Naive thymus-derived CD4-positive, alpha-beta T cell (primary cell): ENCODE measurements at regions not wholly inside any gene's neighbourhood (a gene's known extent, or its start where the extent isn't known, plus 50 kb on each side); places are given as distances from the start of the nearest gene placed in this dataset.
"Not testable (repeated sequence)": the region's sequence is repeated elsewhere in the genome, so short reads cannot be mapped to it uniquely, and the experiment has no call there.

ENCODE experiments used
- ATAC-seq: fragments of 150-1000 bp; cut with Tn5 transposase; 2 replicates; pipeline ENCODE4 v1.10.0; 2021; ENCODE audit warnings: mild to moderate bottlenecking, moderate library complexity
- CTCF ChIA-PET: fragments of 350-600 bp; sonication (Branson Sonifier 250); formaldehyde crosslinking; loops from one replicate; lab custom pipeline; 2021; ENCODE audit warnings: antibody characterized with exemption; lab: Charles Lee
- POLR2A ChIA-PET: fragments of 350-600 bp; sonication (Branson Sonifier 250); formaldehyde crosslinking; loops from one replicate; lab custom pipeline; 2021; ENCODE audit warnings: antibody characterized with exemption, inconsistent platforms; lab: Charles Lee
- DNase-seq, 9 donors: peaks; one replicate each; pipeline versions ENCODE4 v3.0.0 to v3.0.0-alpha.2; 2020 to 2022; ENCODE audit warnings: mixed read lengths in 1 of 9
- H3K27ac ChIP-seq: one replicate; pipeline ENCODE4 v1.7.0; 2013; ENCODE audit warnings: mild to moderate bottlenecking, low read depth, low read length, moderate library complexity
- H3K27me3 ChIP-seq, 2 donors: one replicate each; pipeline ENCODE4 v1.7.0; 2013; ENCODE audit warnings: low read length in 2 of 2, mild to moderate bottlenecking in 2 of 2, moderate library complexity in 2 of 2; ENCODE audit not compliant: control insufficient read depth in 2 of 2, insufficient read depth in 2 of 2
- H3K36me3 ChIP-seq, 3 experiments: 1 replicate in 2 of 3; 2 replicates in 1 of 3; pipeline ENCODE4 v1.7.0; 2013; ENCODE audit warnings: low read length in 3 of 3, mild to moderate bottlenecking in 3 of 3, moderate library complexity in 1 of 3; ENCODE audit not compliant: insufficient read depth in 3 of 3, control insufficient read depth in 2 of 3
- H3K4me1 ChIP-seq, 2 donors: one replicate each; pipeline ENCODE4 v1.7.0; 2013; ENCODE audit warnings: low read length in 2 of 2, mild to moderate bottlenecking in 2 of 2, moderate library complexity in 1 of 2; ENCODE audit not compliant: control insufficient read depth in 2 of 2, insufficient read depth in 2 of 2
- H3K4me3 ChIP-seq: 2 replicates; pipeline ENCODE4 v1.7.0; 2013; ENCODE audit warnings: mild to moderate bottlenecking, low read length
- H3K9me3 ChIP-seq, 3 experiments: 1 replicate in 2 of 3; 2 replicates in 1 of 3; pipeline ENCODE4 v1.7.0; 2013; ENCODE audit warnings: low read length in 3 of 3; ENCODE audit not compliant: control insufficient read depth in 2 of 3
- H3K27ac Mint-ChIP-seq, 9 donors: one replicate each; pipeline ENCODE4 v1.8.0; 2020 to 2022; ENCODE audit warnings: mixed read lengths in 9 of 9, mild to moderate bottlenecking in 8 of 9, moderate library complexity in 5 of 9, inconsistent platforms in 2 of 9
- H3K27me3 Mint-ChIP-seq, 5 donors: one replicate each; pipeline ENCODE4 v1.8.0; 2021 to 2022; ENCODE audit warnings: mixed read lengths in 5 of 5, mild to moderate bottlenecking in 1 of 5
- H3K36me3 Mint-ChIP-seq, 5 donors: one replicate each; pipeline ENCODE4 v1.8.0; 2020 to 2022; ENCODE audit warnings: mixed read lengths in 5 of 5, mild to moderate bottlenecking in 3 of 5, inconsistent platforms in 1 of 5
- H3K4me1 Mint-ChIP-seq, 7 donors: one replicate each; pipeline ENCODE4 v1.8.0; 2020 to 2022; ENCODE audit warnings: mixed read lengths in 7 of 7, mild to moderate bottlenecking in 3 of 7, inconsistent platforms in 1 of 7
- H3K4me3 Mint-ChIP-seq, 10 donors: one replicate each; pipeline ENCODE4 v1.8.0; 2020 to 2022; ENCODE audit warnings: mild to moderate bottlenecking in 10 of 10, mixed read lengths in 10 of 10, moderate library complexity in 6 of 10, inconsistent platforms in 2 of 10
- H3K9me3 Mint-ChIP-seq, 11 donors: one replicate each; pipeline ENCODE4 v1.8.0; 2020 to 2022; ENCODE audit warnings: mixed read lengths in 11 of 11, mild to moderate bottlenecking in 4 of 11, inconsistent platforms in 1 of 11, moderate library complexity in 1 of 11
- intact Hi-C, 2 donors: fragments of 100-400 bp; cut with micrococcal nuclease; formaldehyde crosslinking; loops; one replicate each; pipeline ENCODE4 v1.15.1; 2023

GRCh38 chr2:125227843-125228392, 1202.8 kb downstream of the CNTNAP5 start:
- ChIA-PET POLR2A (no interaction called here), CTCF (no interaction called here)
- Histone ChIP-seq H3K27me3 (no peaks in the 10 kb centered on the region), H3K4me1 (no peaks in the 10 kb centered on the region), H3K36me3 (no peaks in the 10 kb centered on the region), H3K4me3 (no peak overlapping the region), H3K9me3 (no peaks in the 10 kb centered on the region), H3K27ac (no peak overlapping the region)
- Mint-ChIP-seq H3K27me3 (no peaks in the 10 kb centered on the region), H3K9me3 (peaks cover 0 to 28% (median 7%) of the 10 kb centered on the region in 11 donors), H3K4me3 (no peak overlapping the region), H3K4me1 (no peaks in the 10 kb centered on the region), H3K36me3 (no peaks in the 10 kb centered on the region), H3K27ac (no peak overlapping the region)
- intact Hi-C loops, result no loop called here
- DNase-seq (no peak), ATAC-seq (no peak)

- H3K4me1 Mint-ChIP-seq, result no peaks in the 10 kb centered on the region
- no peak for ATAC-seq
- H3K27me3 ChIP-seq, result no peaks in the 10 kb centered on the region
These were observed 1215.8 kb downstream of the CNTNAP5 start for GRCh38 chr2:125240870-125241269.

GRCh38 chr2:125243074-125243473, 1218.0 kb downstream of the CNTNAP5 start:
- Histone ChIP-seq H3K4me3 (no peak overlapping the region), H3K27ac (no peak overlapping the region), H3K36me3 (no peaks in the 10 kb centered on the region), H3K27me3 (no peaks in the 10 kb centered on the region), H3K4me1 (no peaks in the 10 kb centered on the region), H3K9me3 (no peaks in the 10 kb centered on the region)
- no peaks in the 10 kb centered on the region for H3K27me3 Mint-ChIP-seq
- DNase-seq, result no peak
- H3K4me1 Mint-ChIP-seq, result no peaks in the 10 kb centered on the region
- H3K36me3 Mint-ChIP-seq, result no peaks in the 10 kb centered on the region
- no peak overlapping the region for H3K27ac Mint-ChIP-seq
- CTCF ChIA-PET, result no interaction called here
- no peak overlapping the region for H3K4me3 Mint-ChIP-seq
- peaks cover 0 to 18% (median 5%) of the 10 kb centered on the region in 11 donors for H3K9me3 Mint-ChIP-seq
- POLR2A ChIA-PET, result no interaction called here
- intact Hi-C loops, result no loop called here
- no peak for ATAC-seq

More at GRCh38 chr2:125240870-125241269, 1215.8 kb downstream of the CNTNAP5 start:
- H3K4me1 ChIP-seq, result no peaks in the 10 kb centered on the region
- H3K27ac Mint-ChIP-seq, result no peak overlapping the region
- ChIA-PET CTCF (no interaction called here), POLR2A (no interaction called here)
- no peaks in the 10 kb centered on the region for H3K36me3 Mint-ChIP-seq
- no peak for DNase-seq
- intact Hi-C loops, result no loop called here
- no peak overlapping the region for H3K27ac ChIP-seq
- H3K9me3 ChIP-seq, result no peaks in the 10 kb centered on the region
- H3K27me3 Mint-ChIP-seq, result no peaks in the 10 kb centered on the region
- H3K4me3 Mint-ChIP-seq, result no peak overlapping the region
- H3K9me3 Mint-ChIP-seq, result peaks cover 0 to 18% (median 5%) of the 10 kb centered on the region in 11 donors
- no peak overlapping the region for H3K4me3 ChIP-seq
- no peaks in the 10 kb centered on the region for H3K36me3 ChIP-seq

GRCh38 chr2:125254010-125254409, 1228.9 kb downstream of the CNTNAP5 start:
- H3K9me3 ChIP-seq, result no peaks in the 10 kb centered on the region
- H3K27ac ChIP-seq, result no peak overlapping the region
- H3K36me3 ChIP-seq, result no peaks in the 10 kb centered on the region
- CTCF ChIA-PET, result no interaction called here
- Mint-ChIP-seq H3K4me1 (no peaks in the 10 kb centered on the region), H3K27me3 (no peaks in the 10 kb centered on the region), H3K4me3 (no peak overlapping the region), H3K9me3 (peaks cover 0 to 5% (median 0%) of the 10 kb centered on the region in 11 donors), H3K27ac (no peak overlapping the region), H3K36me3 (no peaks in the 10 kb centered on the region)
- intact Hi-C loops, result no loop called here
- H3K4me3 ChIP-seq, result no peak overlapping the region
- ATAC-seq (no peak), DNase-seq (no peak)
- no peaks in the 10 kb centered on the region for H3K27me3 ChIP-seq
- no peaks in the 10 kb centered on the region for H3K4me1 ChIP-seq
- POLR2A ChIA-PET, result no interaction called here

GRCh38 chr2:125259451-125259850, 1234.4 kb downstream of the CNTNAP5 start:
- intact Hi-C loops, result no loop called here
- DNase-seq (no peak), ATAC-seq (no peak)
- H3K27me3 Mint-ChIP-seq, result no peaks in the 10 kb centered on the region
- no peaks in the 10 kb centered on the region for H3K36me3 ChIP-seq
- H3K4me3 ChIP-seq, result no peak overlapping the region
- no peak overlapping the region for H3K27ac Mint-ChIP-seq
- POLR2A ChIA-PET, result no interaction called here
- H3K27me3 ChIP-seq, result no peaks in the 10 kb centered on the region
- no peaks in the 10 kb centered on the region for H3K36me3 Mint-ChIP-seq
- no peaks in the 10 kb centered on the region for H3K9me3 ChIP-seq
- no peaks in the 10 kb centered on the region for H3K4me1 Mint-ChIP-seq
- CTCF ChIA-PET, result no interaction called here
- H3K9me3 Mint-ChIP-seq, result peaks cover 0 to 12% (median 6%) of the 10 kb centered on the region in 11 donors
- no peak overlapping the region for H3K4me3 Mint-ChIP-seq
- H3K4me1 ChIP-seq, result no peaks in the 10 kb centered on the region
- no peak overlapping the region for H3K27ac ChIP-seq

- H3K9me3 Mint-ChIP-seq, result peaks cover 0 to 14% (median 6%) of the 10 kb centered on the region in 11 donors
- H3K4me1 ChIP-seq, ATAC-seq, POLR2A ChIA-PET, H3K27ac Mint-ChIP-seq, H3K4me1 Mint-ChIP-seq, H3K4me3 Mint-ChIP-seq, H3K36me3 Mint-ChIP-seq, H3K27me3 ChIP-seq, H3K27ac ChIP-seq, CTCF ChIA-PET, H3K27me3 Mint-ChIP-seq, H3K36me3 ChIP-seq, DNase-seq, intact Hi-C loops, H3K9me3 ChIP-seq, H3K4me3 ChIP-seq: not testable (repeated sequence)
These were observed 1235.4 kb downstream of the CNTNAP5 start for GRCh38 chr2:125260366-125260930.

GRCh38 chr2:125264453-125264852, 1239.4 kb downstream of the CNTNAP5 start:
- Mint-ChIP-seq H3K36me3 (no peaks in the 10 kb centered on the region), H3K4me3 (no peak overlapping the region), H3K27me3 (no peaks in the 10 kb centered on the region), H3K9me3 (peaks cover 0 to 10% (median 5%) of the 10 kb centered on the region in 11 donors), H3K4me1 (no peaks in the 10 kb centered on the region), H3K27ac (no peak overlapping the region)
- H3K27me3 ChIP-seq, result no peaks in the 10 kb centered on the region
- H3K36me3 ChIP-seq, result no peaks in the 10 kb centered on the region
- intact Hi-C loops, result no loop called here
- no peak for DNase-seq
- CTCF ChIA-PET, result no interaction called here
- H3K9me3 ChIP-seq, result no peaks in the 10 kb centered on the region
- ATAC-seq, result no peak
- no peak overlapping the region for H3K27ac ChIP-seq
- H3K4me1 ChIP-seq, result no peaks in the 10 kb centered on the region
- no peak overlapping the region for H3K4me3 ChIP-seq
- POLR2A ChIA-PET, result no interaction called here
